ENCODE measurements at regions not wholly inside any gene's neighbourhood (a gene's known extent, or its start where the extent isn't known, plus 50 kb on each side); places are given as distances from the start of the nearest gene placed in this dataset.

GRCh38 chr2:116724550-116724949 is 1089.9 kb upstream of the DDX18 start:
- POLR2A ChIA-PET (ENCODE audit: unreplicated experiment): no interaction called here
- Histone ChIP-seq H2BK5ac (ENCODE audit: low read depth, low read length, poor library complexity, severe bottlenecking) (no peak overlapping the region), H3K18ac (ENCODE audit: low read depth, low read length) (no peak overlapping the region), H3K36me3 (ENCODE audit: control insufficient read depth, insufficient read depth, low read length) (no peaks in the 10 kb centered on the region), H2AK9ac (replicated peaks; ENCODE audit: low read depth, low read length, poor library complexity) (no peak overlapping the region), H4K20me1 (ENCODE audit: insufficient read depth, low read length) (no peaks in the 10 kb centered on the region), H3K4ac (ENCODE audit: low read depth, low read length) (no peak overlapping the region), H3K9me3 (ENCODE audit: control insufficient read depth, insufficient read depth, low read length) (peaks cover 9% of the 10 kb centered on the region), H3K27ac (ENCODE audit: insufficient read depth, low read length) (no peak overlapping the region), H4K8ac (ENCODE audit: low read depth in 2 of 2, low read length in 2 of 2) (no peak overlapping the region), H3K23ac (ENCODE audit: low read depth, low read length) (no peak overlapping the region), H3K4me1 (ENCODE audit: control insufficient read depth, insufficient read depth, low read length) (no peaks in the 10 kb centered on the region), H3K27me3 (ENCODE audit: control insufficient read depth, insufficient read depth, low read length) (no peaks in the 10 kb centered on the region), H3K79me1 (ENCODE audit: low read depth in 1 of 2, low read length in 2 of 2) (no peaks in the 10 kb centered on the region), H2AK5ac (ENCODE audit: low read depth, low read length) (no peak overlapping the region), H2AFZ (replicated peaks; ENCODE audit: low read length, poor library complexity) (no peak overlapping the region), H2BK15ac (ENCODE audit: low read depth, low read length) (no peak overlapping the region), H3K9ac (ENCODE audit: low read depth, low read length) (no peak overlapping the region), H2BK120ac (ENCODE audit: low read depth, low read length) (no peak overlapping the region), H3K14ac (replicated peaks; ENCODE audit: low read depth, low read length) (no peak overlapping the region), H4K5ac (ENCODE audit: low read depth, low read length) (no peak overlapping the region), H3K4me3 (ENCODE audit: insufficient read depth, low read depth, low read length) (no peak overlapping the region), H3K56ac (ENCODE audit: extremely low read depth, insufficient read depth, low read length) (no peak overlapping the region), H3K4me2 (ENCODE audit: low read depth, low read length) (no peak overlapping the region), H4K91ac (ENCODE audit: insufficient read depth, low read depth, low read length) (no peak overlapping the region), H2BK20ac (ENCODE audit: low read depth, low read length) (no peak overlapping the region), H3K9me1 (ENCODE audit: insufficient read depth, low read length) (no peaks in the 10 kb centered on the region)
- in situ Hi-C loops (cut with MboI; ENCODE audit: low sequenced_read_pairs): no loop called here
- TF ChIP-seq MAFK (IDR thresholded peaks at IDR 0.05; ENCODE audit: low read depth, low read length) (no peak), SMC3 (IDR thresholded peaks at IDR 0.05; ENCODE audit: low read depth, low read length) (no peak), MAZ (IDR thresholded peaks at IDR 0.05; ENCODE audit: borderline replicate concordance, low read depth, low read length) (no peak), CEBPB (IDR thresholded peaks at IDR 0.05; ENCODE audit: low read depth, low read length) (no peak), FOS (IDR thresholded peaks at IDR 0.05; ENCODE audit: low read depth, low read length) (no peak), RCOR1 (IDR thresholded peaks at IDR 0.05; ENCODE audit: insufficient replicate concordance, low read length) (no peak), BHLHE40 (IDR thresholded peaks at IDR 0.05; ENCODE audit: low read depth, low read length) (no peak), NFE2L2 (IDR thresholded peaks at IDR 0.05; ENCODE audit: low read depth, low read length) (no peak), CTCF (conservative IDR thresholded peaks at IDR 0.05; ENCODE audit: low read depth, low read length) (no peak), CHD1 (IDR thresholded peaks at IDR 0.05; ENCODE audit: low read depth, low read length) (no peak), ELK1 (IDR thresholded peaks at IDR 0.05; ENCODE audit: borderline replicate concordance, low read depth, low read length) (no peak), RFX5 (IDR thresholded peaks at IDR 0.05; ENCODE audit: low read depth, low read length) (no peak), POLR2A (IDR thresholded peaks at IDR 0.05; ENCODE audit: low read depth, low read length) (no peak), RAD21 (IDR thresholded peaks at IDR 0.05; ENCODE audit: low read length) (no peak), USF2 (IDR thresholded peaks at IDR 0.05; ENCODE audit: low read depth, low read length) (no peak), MXI1 (IDR thresholded peaks at IDR 0.05; ENCODE audit: borderline replicate concordance, low read depth, low read length) (no peak)
- intact Hi-C loops (cut with micrococcal nuclease): no loop called here
- CTCF ChIA-PET: no interaction called here
- WGBS, 2 experiments (ENCODE audit: extremely low coverage in 2 of 2, insufficient read length in 1 of 2): no CpG with 5 or more reads among the region's 1 CpG
- no peak for DNase-seq
- dilution Hi-C loops (cut with HindIII; ENCODE audit: low sequenced_read_pairs, unreplicated experiment): no loop called here
- BruUV-seq (replicated peaks): no TSS peak
- no peak for ATAC-seq (ENCODE audit: low read depth)
